ENCODE measurements at regions not wholly inside any gene's neighbourhood (a gene's known extent, or its start where the extent isn't known, plus 50 kb on each side); places are given as distances from the start of the nearest gene placed in this dataset.

DNA sequence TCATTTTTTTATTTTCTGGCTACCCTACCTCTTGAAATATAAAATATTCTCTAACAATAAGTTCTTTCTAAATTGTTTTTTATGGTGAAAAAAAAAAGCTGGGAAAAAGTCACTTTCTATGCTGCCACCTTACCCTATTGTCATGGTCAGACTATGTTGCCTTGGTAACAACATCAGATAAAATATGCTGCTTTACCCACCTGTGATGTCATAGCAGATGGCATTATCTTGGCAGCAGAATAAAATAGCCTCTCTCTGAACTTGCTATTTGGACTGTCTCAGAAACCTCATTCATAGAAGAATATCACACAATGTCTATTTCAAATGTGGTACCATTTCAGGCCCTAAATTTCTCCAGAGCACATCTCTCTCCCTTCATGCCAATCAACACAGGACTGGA is 69.6 kb upstream of the SGIP1 start:
- TF ChIP-seq POLR2A (IDR thresholded peaks at IDR 0.05) (no peak), POLR2AphosphoS5 (IDR thresholded peaks at IDR 0.05; ENCODE audit: insufficient read depth in 1 of 2, low read depth in 1 of 2) (no peak)

Data from vagina (tissue), 2 donors.